22Rv1 (cell line): ENCODE measurements at regions not wholly inside any gene's neighbourhood (a gene's known extent, or its start where the extent isn't known, plus 50 kb on each side); places are given as distances from the start of the nearest gene placed in this dataset.

Experiments
- ZFX ChIP-seq: fragments of 450-650 bp; IDR thresholded peaks from 2 replicates; pipeline ENCODE4 v1.6.1; 2017; ENCODE audit warnings: antibody characterized with exemption, borderline replicate concordance
- TF ChIP-seq, protein P1 (sequence below): fragments of 450-650 bp; IDR thresholded peaks from 2 replicates; pipeline ENCODE4 v1.5.1; 2017; ENCODE audit warnings: mild to moderate bottlenecking

DNA sequence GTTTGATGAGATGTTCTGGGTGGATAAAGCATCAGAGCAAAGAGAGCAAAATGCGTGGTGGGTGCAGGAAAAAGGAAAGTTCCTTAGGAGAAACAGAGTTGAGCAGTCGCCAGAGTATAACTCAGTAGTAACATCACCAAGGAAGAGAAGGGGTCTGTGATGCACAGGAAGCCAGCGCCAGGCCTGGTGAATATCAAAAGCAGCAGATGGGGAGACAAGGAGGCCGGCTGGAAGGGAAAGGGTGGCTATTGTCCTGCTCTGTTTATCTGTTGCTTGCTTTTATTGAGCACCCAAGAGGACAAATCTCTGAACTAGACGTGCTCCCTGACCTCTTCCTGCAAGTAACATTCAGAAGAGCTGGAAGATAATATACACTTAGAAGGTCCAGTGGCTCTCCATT lies 52.7 kb upstream of the GRAMD1B start:
- TF ChIP-seq, protein P1, sequence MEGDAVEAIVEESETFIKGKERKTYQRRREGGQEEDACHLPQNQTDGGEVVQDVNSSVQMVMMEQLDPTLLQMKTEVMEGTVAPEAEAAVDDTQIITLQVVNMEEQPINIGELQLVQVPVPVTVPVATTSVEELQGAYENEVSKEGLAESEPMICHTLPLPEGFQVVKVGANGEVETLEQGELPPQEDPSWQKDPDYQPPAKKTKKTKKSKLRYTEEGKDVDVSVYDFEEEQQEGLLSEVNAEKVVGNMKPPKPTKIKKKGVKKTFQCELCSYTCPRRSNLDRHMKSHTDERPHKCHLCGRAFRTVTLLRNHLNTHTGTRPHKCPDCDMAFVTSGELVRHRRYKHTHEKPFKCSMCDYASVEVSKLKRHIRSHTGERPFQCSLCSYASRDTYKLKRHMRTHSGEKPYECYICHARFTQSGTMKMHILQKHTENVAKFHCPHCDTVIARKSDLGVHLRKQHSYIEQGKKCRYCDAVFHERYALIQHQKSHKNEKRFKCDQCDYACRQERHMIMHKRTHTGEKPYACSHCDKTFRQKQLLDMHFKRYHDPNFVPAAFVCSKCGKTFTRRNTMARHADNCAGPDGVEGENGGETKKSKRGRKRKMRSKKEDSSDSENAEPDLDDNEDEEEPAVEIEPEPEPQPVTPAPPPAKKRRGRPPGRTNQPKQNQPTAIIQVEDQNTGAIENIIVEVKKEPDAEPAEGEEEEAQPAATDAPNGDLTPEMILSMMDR: no peak
- TF ChIP-seq ZFX: no peak
